Osteocyte (in vitro differentiated cells): ENCODE measurements at regions not wholly inside any gene's neighbourhood (a gene's known extent, or its start where the extent isn't known, plus 50 kb on each side); places are given as distances from the start of the nearest gene placed in this dataset.
A peak's percentile ranks its signal among the peaks of the same experiment; 100 is the strongest.

ENCODE experiments used
- DNase-seq: peaks from one replicate; pipeline ENCODE4 v3.0.0; 2021; ENCODE audit warnings: mixed read lengths; ENCODE audit not compliant: unreplicated experiment; ENCODE audit errors: extremely low spot score
- H3K27ac Mint-ChIP-seq: one replicate; pipeline ENCODE4 v1.8.0; 2021; ENCODE audit warnings: mild to moderate bottlenecking, mixed read lengths; ENCODE audit not compliant: unreplicated experiment
- H3K27me3 Mint-ChIP-seq: one replicate; pipeline ENCODE4 v1.8.0; 2021; ENCODE audit warnings: mixed read lengths; ENCODE audit not compliant: unreplicated experiment
- H3K36me3 Mint-ChIP-seq: one replicate; pipeline ENCODE4 v1.8.0; 2021; ENCODE audit warnings: mixed read lengths; ENCODE audit not compliant: unreplicated experiment
- H3K4me1 Mint-ChIP-seq: one replicate; pipeline ENCODE4 v1.8.0; 2021; ENCODE audit warnings: mixed read lengths; ENCODE audit not compliant: unreplicated experiment
- H3K4me3 Mint-ChIP-seq: one replicate; pipeline ENCODE4 v1.8.0; 2021; ENCODE audit warnings: mild to moderate bottlenecking, moderate library complexity, mixed read lengths; ENCODE audit not compliant: unreplicated experiment
- H3K9me3 Mint-ChIP-seq: one replicate; pipeline ENCODE4 v1.8.0; 2021; ENCODE audit warnings: mixed read lengths; ENCODE audit not compliant: unreplicated experiment
- CTCF ChIP-seq: fragments of 200-600 bp; sonication (generic); IDR thresholded peaks from 2 replicates; pipeline ENCODE4 v1.5.0; 2021; ENCODE audit warnings: antibody characterized with exemption, mild to moderate bottlenecking, moderate library complexity

GRCh38 chr16:66058832-66059231 lies 307.7 kb upstream of the CDH5 start:
- Mint-ChIP-seq H3K4me3 (no peak overlapping the region), H3K4me1 (peaks cover 12% of the 10 kb centered on the region), H3K27me3 (peaks cover 5% of the 10 kb centered on the region), H3K9me3 (no peaks in the 10 kb centered on the region), H3K27ac (no peak overlapping the region), H3K36me3 (no peaks in the 10 kb centered on the region)
- DNase-seq: no peak
- TF ChIP-seq CTCF: no peak

- Mint-ChIP-seq H3K9me3 (no peaks in the 10 kb centered on the region), H3K4me3 (no peak overlapping the region), H3K4me1 (peaks cover 12% of the 10 kb centered on the region), H3K36me3 (no peaks in the 10 kb centered on the region), H3K27me3 (peaks cover 5% of the 10 kb centered on the region), H3K27ac (no peak overlapping the region)
- no peak for TF ChIP-seq CTCF
- DNase-seq: no peak
These were observed 308.3 kb upstream of the CDH5 start for GRCh38 chr16:66058172-66058691.

- Mint-ChIP-seq H3K27me3 (peaks cover 5% of the 10 kb centered on the region), H3K9me3 (no peaks in the 10 kb centered on the region), H3K4me3 (no peak overlapping the region), H3K4me1 (peaks cover 12% of the 10 kb centered on the region), H3K27ac (no peak overlapping the region), H3K36me3 (no peaks in the 10 kb centered on the region)
- TF ChIP-seq CTCF: no peak
- DNase-seq: no peak
These were observed 309.4 kb upstream of the CDH5 start for GRCh38 chr16:66057057-66057456.

GRCh38 chr16:66054095-66054494 lies 312.4 kb upstream of the CDH5 start:
- Mint-ChIP-seq H3K27ac (no peak overlapping the region), H3K27me3 (peaks cover 10% of the 10 kb centered on the region), H3K36me3 (no peaks in the 10 kb centered on the region), H3K4me1 (peaks cover 8% of the 10 kb centered on the region), H3K9me3 (no peaks in the 10 kb centered on the region), H3K4me3 (no peak overlapping the region)
- TF ChIP-seq CTCF: no peak
- no peak for DNase-seq

GRCh38 chr16:66052745-66053144 lies 313.7 kb upstream of the CDH5 start:
- Mint-ChIP-seq H3K4me3 (no peak overlapping the region), H3K27me3 (peaks cover 7% of the 10 kb centered on the region), H3K4me1 (peaks cover under 1% of the 10 kb centered on the region), H3K36me3 (no peaks in the 10 kb centered on the region), H3K27ac (no peak overlapping the region), H3K9me3 (no peaks in the 10 kb centered on the region)
- no peak for TF ChIP-seq CTCF
- DNase-seq: peak; percentile 23
